ENCODE measurements at regions not wholly inside any gene's neighbourhood (a gene's known extent, or its start where the extent isn't known, plus 50 kb on each side); places are given as distances from the start of the nearest gene placed in this dataset.

DNA sequence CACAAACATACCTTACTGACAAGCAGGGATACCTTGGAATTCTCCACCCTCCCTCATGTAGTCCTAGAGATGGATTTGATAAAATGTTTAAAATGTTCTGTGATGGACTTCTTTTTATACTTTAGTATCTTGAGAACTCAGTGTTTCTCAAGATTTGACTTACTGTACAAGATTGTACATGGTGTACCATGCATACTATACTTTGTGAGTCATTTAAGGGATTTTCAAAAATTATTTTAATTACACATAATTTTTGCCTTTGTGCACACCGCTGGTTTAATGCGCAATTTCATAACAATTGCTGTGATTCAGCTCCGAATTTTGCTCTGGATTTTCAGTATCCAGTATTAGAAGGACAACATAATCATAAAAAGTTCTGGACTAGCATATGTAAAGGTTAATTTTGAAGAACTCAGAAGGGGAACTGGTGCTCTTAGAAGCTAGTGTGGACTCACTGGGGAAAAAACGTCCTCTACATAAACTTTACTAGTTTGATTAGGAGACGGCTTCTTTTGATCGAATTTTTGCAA, 78.6 kb upstream of the ACSL3 start:
- H3K9me1 ChIP-seq (ENCODE audit: insufficient read depth, low read length): no peaks in the 10 kb centered on the region; the same call in 1 of the 2 replicates
- H2AK9ac ChIP-seq (replicated peaks; ENCODE audit: low read depth, low read length, poor library complexity): no peak overlapping the region
- H3K79me1 ChIP-seq (ENCODE audit: low read depth in 1 of 2, low read length in 2 of 2): no peaks in the 10 kb centered on the region
- no peak overlapping the region for H4K91ac ChIP-seq (ENCODE audit: insufficient read depth, low read depth, low read length)
- no peaks in the 10 kb centered on the region for H4K20me1 ChIP-seq (ENCODE audit: insufficient read depth, low read length)
- H2BK5ac ChIP-seq (ENCODE audit: low read depth, low read length, poor library complexity, severe bottlenecking): no peak overlapping the region
- H3K9ac ChIP-seq (ENCODE audit: low read depth, low read length): no peak overlapping the region
- H3K4me3 ChIP-seq (ENCODE audit: insufficient read depth, low read depth, low read length): no peak overlapping the region
- H3K4ac ChIP-seq (ENCODE audit: low read depth, low read length): no peak overlapping the region
- dilution Hi-C loops (cut with HindIII; ENCODE audit: low sequenced_read_pairs, unreplicated experiment) (no loop called here), in situ Hi-C loops (cut with MboI; ENCODE audit: low sequenced_read_pairs) (no loop called here), intact Hi-C loops (cut with micrococcal nuclease) (no loop called here)
- no peaks in the 10 kb centered on the region for H3K36me3 ChIP-seq (ENCODE audit: control insufficient read depth, insufficient read depth, low read length)
- H3K9me3 ChIP-seq (ENCODE audit: control insufficient read depth, insufficient read depth, low read length): no peaks in the 10 kb centered on the region
- DNase-seq: no peak
- H3K18ac ChIP-seq (ENCODE audit: low read depth, low read length): no peak overlapping the region
- H2AFZ ChIP-seq (replicated peaks; ENCODE audit: low read length, poor library complexity): no peak overlapping the region
- no peak overlapping the region for H3K27ac ChIP-seq (ENCODE audit: insufficient read depth, low read length)
- H3K4me2 ChIP-seq (ENCODE audit: low read depth, low read length): no peak overlapping the region
- TF ChIP-seq RFX5 (IDR thresholded peaks at IDR 0.05; ENCODE audit: low read depth, low read length) (no peak), MAFK (IDR thresholded peaks at IDR 0.05; ENCODE audit: low read depth, low read length) (no peak), CHD1 (IDR thresholded peaks at IDR 0.05; ENCODE audit: low read depth, low read length) (no peak), RCOR1 (IDR thresholded peaks at IDR 0.05; ENCODE audit: insufficient replicate concordance, low read length) (no peak), CEBPB (IDR thresholded peaks at IDR 0.05; ENCODE audit: low read depth, low read length) (no peak), MAZ (IDR thresholded peaks at IDR 0.05; ENCODE audit: borderline replicate concordance, low read depth, low read length) (no peak), RAD21 (IDR thresholded peaks at IDR 0.05; ENCODE audit: low read length) (no peak), MXI1 (IDR thresholded peaks at IDR 0.05; ENCODE audit: borderline replicate concordance, low read depth, low read length) (no peak), SMC3 (IDR thresholded peaks at IDR 0.05; ENCODE audit: low read depth, low read length) (no peak), FOS (IDR thresholded peaks at IDR 0.05; ENCODE audit: low read depth, low read length) (no peak), BHLHE40 (IDR thresholded peaks at IDR 0.05; ENCODE audit: low read depth, low read length) (no peak)
- TF ChIP-seq, protein P1, sequence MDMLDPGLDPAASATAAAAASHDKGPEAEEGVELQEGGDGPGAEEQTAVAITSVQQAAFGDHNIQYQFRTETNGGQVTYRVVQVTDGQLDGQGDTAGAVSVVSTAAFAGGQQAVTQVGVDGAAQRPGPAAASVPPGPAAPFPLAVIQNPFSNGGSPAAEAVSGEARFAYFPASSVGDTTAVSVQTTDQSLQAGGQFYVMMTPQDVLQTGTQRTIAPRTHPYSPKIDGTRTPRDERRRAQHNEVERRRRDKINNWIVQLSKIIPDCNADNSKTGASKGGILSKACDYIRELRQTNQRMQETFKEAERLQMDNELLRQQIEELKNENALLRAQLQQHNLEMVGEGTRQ (IDR thresholded peaks at IDR 0.05; ENCODE audit: low read depth, low read length): no peak
- TF ChIP-seq, protein P2, sequence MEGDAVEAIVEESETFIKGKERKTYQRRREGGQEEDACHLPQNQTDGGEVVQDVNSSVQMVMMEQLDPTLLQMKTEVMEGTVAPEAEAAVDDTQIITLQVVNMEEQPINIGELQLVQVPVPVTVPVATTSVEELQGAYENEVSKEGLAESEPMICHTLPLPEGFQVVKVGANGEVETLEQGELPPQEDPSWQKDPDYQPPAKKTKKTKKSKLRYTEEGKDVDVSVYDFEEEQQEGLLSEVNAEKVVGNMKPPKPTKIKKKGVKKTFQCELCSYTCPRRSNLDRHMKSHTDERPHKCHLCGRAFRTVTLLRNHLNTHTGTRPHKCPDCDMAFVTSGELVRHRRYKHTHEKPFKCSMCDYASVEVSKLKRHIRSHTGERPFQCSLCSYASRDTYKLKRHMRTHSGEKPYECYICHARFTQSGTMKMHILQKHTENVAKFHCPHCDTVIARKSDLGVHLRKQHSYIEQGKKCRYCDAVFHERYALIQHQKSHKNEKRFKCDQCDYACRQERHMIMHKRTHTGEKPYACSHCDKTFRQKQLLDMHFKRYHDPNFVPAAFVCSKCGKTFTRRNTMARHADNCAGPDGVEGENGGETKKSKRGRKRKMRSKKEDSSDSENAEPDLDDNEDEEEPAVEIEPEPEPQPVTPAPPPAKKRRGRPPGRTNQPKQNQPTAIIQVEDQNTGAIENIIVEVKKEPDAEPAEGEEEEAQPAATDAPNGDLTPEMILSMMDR (conservative IDR thresholded peaks at IDR 0.05; ENCODE audit: low read depth, low read length): no peak
- TF ChIP-seq, protein P3, sequence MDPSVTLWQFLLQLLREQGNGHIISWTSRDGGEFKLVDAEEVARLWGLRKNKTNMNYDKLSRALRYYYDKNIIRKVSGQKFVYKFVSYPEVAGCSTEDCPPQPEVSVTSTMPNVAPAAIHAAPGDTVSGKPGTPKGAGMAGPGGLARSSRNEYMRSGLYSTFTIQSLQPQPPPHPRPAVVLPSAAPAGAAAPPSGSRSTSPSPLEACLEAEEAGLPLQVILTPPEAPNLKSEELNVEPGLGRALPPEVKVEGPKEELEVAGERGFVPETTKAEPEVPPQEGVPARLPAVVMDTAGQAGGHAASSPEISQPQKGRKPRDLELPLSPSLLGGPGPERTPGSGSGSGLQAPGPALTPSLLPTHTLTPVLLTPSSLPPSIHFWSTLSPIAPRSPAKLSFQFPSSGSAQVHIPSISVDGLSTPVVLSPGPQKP (IDR thresholded peaks at IDR 0.05; ENCODE audit: borderline replicate concordance, low read depth, low read length): no peak
- H4K5ac ChIP-seq (ENCODE audit: low read depth, low read length): no peak overlapping the region
- no peak for ATAC-seq (ENCODE audit: low read depth)
- H2BK20ac ChIP-seq (ENCODE audit: low read depth, low read length): no peak overlapping the region
- H2BK15ac ChIP-seq (ENCODE audit: low read depth, low read length): no peak overlapping the region
- H3K27me3 ChIP-seq (ENCODE audit: control insufficient read depth, insufficient read depth, low read length): peaks cover 2% of the 10 kb centered on the region; the same call in 1 of the 2 replicates
- CTCF ChIA-PET: interaction anchor here (0.9 kb wide), 1 partner anchor 81 kb away, joined by 3 read pairs; no protein-coding TSS in a partner anchor
- H3K56ac ChIP-seq (ENCODE audit: extremely low read depth, insufficient read depth, low read length): no peak overlapping the region
- no peaks in the 10 kb centered on the region for H3K4me1 ChIP-seq (ENCODE audit: control insufficient read depth, insufficient read depth, low read length)
- H2BK120ac ChIP-seq (ENCODE audit: low read depth, low read length): no peak overlapping the region
- WGBS, 2 experiments (ENCODE audit: extremely low coverage in 2 of 2, insufficient read length in 1 of 2): no CpG with 5 or more reads among the region's 6 CpGs
- no peak overlapping the region for H3K14ac ChIP-seq (replicated peaks; ENCODE audit: low read depth, low read length)
- no TSS peak for BruUV-seq (replicated peaks)
- no peak overlapping the region for H3K23ac ChIP-seq (ENCODE audit: low read depth, low read length)
- POLR2A ChIA-PET (ENCODE audit: unreplicated experiment): no interaction called here
- H2AK5ac ChIP-seq (ENCODE audit: low read depth, low read length): no peak overlapping the region
- H4K8ac ChIP-seq (ENCODE audit: low read depth in 2 of 2, low read length in 2 of 2): no peak overlapping the region

Measured in IMR-90 (cell line).